Stomach (tissue), 4 donors: ENCODE measurements at regions not wholly inside any gene's neighbourhood (a gene's known extent, or its start where the extent isn't known, plus 50 kb on each side); places are given as distances from the start of the nearest gene placed in this dataset.

Experiments
- EP300 ChIP-seq: sonication (generic); formaldehyde crosslinking; IDR thresholded peaks from one replicate; pipeline ENCODE4 v1.6.1; 2017; ENCODE audit warnings: antibody characterized with exemption
- POLR2A ChIP-seq, 4 donors: fragments of 450-650 bp; IDR thresholded peaks; one replicate each; pipeline ENCODE4 v1.6.1; 2016; ENCODE audit warnings: antibody characterized with exemption in 4 of 4, control low read depth in 2 of 4, mild to moderate bottlenecking in 1 of 4, moderate library complexity in 1 of 4
- POLR2AphosphoS5 ChIP-seq, 3 donors: sonication (generic); formaldehyde crosslinking; IDR thresholded peaks; one replicate each; pipeline ENCODE4 v1.6.1; 2016; ENCODE audit warnings: antibody characterized with exemption in 3 of 3
- TF ChIP-seq, protein P1 (sequence below), 7 experiments: fragments of 450-650 bp in 4 of 7; fragments of 200-600 bp in 3 of 7; sonication (generic) in 3 of 7; IDR thresholded peaks; one replicate each; pipeline ENCODE4 v1.5.1; 2016 to 2019; ENCODE audit warnings: antibody characterized with exemption in 7 of 7, control low read depth in 2 of 7, mild to moderate bottlenecking in 1 of 7

DNA sequence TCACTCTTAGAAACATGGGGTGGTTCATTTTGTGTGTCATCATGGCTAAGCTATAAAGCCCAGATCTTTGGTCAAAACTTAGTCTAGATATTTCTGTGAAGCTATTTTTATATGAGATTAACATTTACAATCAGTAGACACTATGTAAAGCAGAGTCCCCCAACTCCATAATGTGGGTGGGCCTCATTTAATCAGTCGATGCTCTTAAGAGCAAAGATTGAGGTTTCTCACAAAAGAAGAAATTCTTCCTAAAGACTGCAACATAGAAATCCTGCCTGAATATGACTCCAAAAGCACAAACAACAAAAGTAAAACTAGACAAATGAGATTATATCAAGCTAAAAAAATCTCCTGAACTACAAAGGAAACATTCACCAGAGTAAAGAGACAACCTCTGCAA, 642.2 kb downstream of the DIAPH3 start:
- TF ChIP-seq, protein P1, sequence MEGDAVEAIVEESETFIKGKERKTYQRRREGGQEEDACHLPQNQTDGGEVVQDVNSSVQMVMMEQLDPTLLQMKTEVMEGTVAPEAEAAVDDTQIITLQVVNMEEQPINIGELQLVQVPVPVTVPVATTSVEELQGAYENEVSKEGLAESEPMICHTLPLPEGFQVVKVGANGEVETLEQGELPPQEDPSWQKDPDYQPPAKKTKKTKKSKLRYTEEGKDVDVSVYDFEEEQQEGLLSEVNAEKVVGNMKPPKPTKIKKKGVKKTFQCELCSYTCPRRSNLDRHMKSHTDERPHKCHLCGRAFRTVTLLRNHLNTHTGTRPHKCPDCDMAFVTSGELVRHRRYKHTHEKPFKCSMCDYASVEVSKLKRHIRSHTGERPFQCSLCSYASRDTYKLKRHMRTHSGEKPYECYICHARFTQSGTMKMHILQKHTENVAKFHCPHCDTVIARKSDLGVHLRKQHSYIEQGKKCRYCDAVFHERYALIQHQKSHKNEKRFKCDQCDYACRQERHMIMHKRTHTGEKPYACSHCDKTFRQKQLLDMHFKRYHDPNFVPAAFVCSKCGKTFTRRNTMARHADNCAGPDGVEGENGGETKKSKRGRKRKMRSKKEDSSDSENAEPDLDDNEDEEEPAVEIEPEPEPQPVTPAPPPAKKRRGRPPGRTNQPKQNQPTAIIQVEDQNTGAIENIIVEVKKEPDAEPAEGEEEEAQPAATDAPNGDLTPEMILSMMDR (IDR thresholded peaks at IDR 0.05), result no peak
- TF ChIP-seq POLR2AphosphoS5 (IDR thresholded peaks at IDR 0.05) (no peak), EP300 (no peak), POLR2A (IDR thresholded peaks at IDR 0.05) (no peak)
